IMR-90 (cell line): ENCODE measurements at regions not wholly inside any gene's neighbourhood (a gene's known extent, or its start where the extent isn't known, plus 50 kb on each side); places are given as distances from the start of the nearest gene placed in this dataset.

Source experiments
- ATAC-seq: fragments of 200-7000 bp; cut with Tn5 transposase; 2 replicates; pipeline ENCODE4 v1.9.1; 2020; ENCODE audit warnings: low read depth, mild to moderate bottlenecking, moderate library complexity
- BruUV-seq: library from RNA; stranded (reverse); fragments of 400-500 nt; replicated peaks from 2 replicates; lab custom pipeline; 2021; lab: Mats Ljungman, UMichigan
- CTCF ChIA-PET: fragments of 300-600 bp; formaldehyde crosslinking; extraction: SDS; loops from one replicate; lab custom pipeline; 2021; ENCODE audit warnings: antibody characterized with exemption; lab: Yijun Ruan, JAX
- POLR2A ChIA-PET: fragments of 300-600 bp; sonication (Branson Sonifier 250); formaldehyde crosslinking; loops from one replicate; lab custom pipeline; 2022; ENCODE audit warnings: antibody characterized with exemption; ENCODE audit not compliant: unreplicated experiment; lab: Charles Lee
- DNase-seq: peaks from one replicate; pipeline ENCODE4 v3.0.0; 2013
- H2AFZ ChIP-seq: replicated peaks from 2 replicates; pipeline ENCODE3; 2013; ENCODE audit warnings: low read length, mild to moderate bottlenecking; ENCODE audit not compliant: poor library complexity
- H2AK5ac ChIP-seq: 2 replicates; pipeline ENCODE4 v1.6.1; 2013; ENCODE audit warnings: low read depth, low read length, inconsistent platforms
- H2AK9ac ChIP-seq: replicated peaks from 2 replicates; pipeline ENCODE3; 2013; ENCODE audit warnings: mild to moderate bottlenecking, low read depth, low read length, moderate library complexity; ENCODE audit not compliant: poor library complexity
- H2BK120ac ChIP-seq: 2 replicates; pipeline ENCODE4 v1.6.1; 2013; ENCODE audit warnings: low read depth, low read length, inconsistent platforms
- H2BK15ac ChIP-seq: 3 replicates; pipeline ENCODE4 v1.6.1; 2013; ENCODE audit warnings: low read depth, low read length, inconsistent platforms
- H2BK20ac ChIP-seq: 2 replicates; pipeline ENCODE4 v1.6.1; 2013; ENCODE audit warnings: low read depth, mild to moderate bottlenecking, inconsistent platforms, low read length, moderate library complexity
- H2BK5ac ChIP-seq: 2 replicates; pipeline ENCODE4 v1.6.1; 2013; ENCODE audit warnings: mild to moderate bottlenecking, low read depth, low read length, inconsistent platforms; ENCODE audit not compliant: poor library complexity, severe bottlenecking
- H3K14ac ChIP-seq: replicated peaks from 2 replicates; pipeline ENCODE4 v1.6.1; 2013; ENCODE audit warnings: low read depth, low read length, inconsistent platforms
- H3K18ac ChIP-seq: 2 replicates; pipeline ENCODE4 v1.6.1; 2013; ENCODE audit warnings: low read depth, low read length, control low read depth
- H3K23ac ChIP-seq: 2 replicates; pipeline ENCODE4 v1.6.1; 2013; ENCODE audit warnings: low read depth, low read length, inconsistent platforms
- H3K27ac ChIP-seq: 2 replicates; pipeline ENCODE4 v1.5.1; 2013; ENCODE audit warnings: mild to moderate bottlenecking, control low read depth, low read length; ENCODE audit not compliant: insufficient read depth
- H3K27me3 ChIP-seq: 2 replicates; pipeline ENCODE4 v1.6.1; 2013; ENCODE audit warnings: low read length; ENCODE audit not compliant: control insufficient read depth, insufficient read depth
- H3K36me3 ChIP-seq: 2 replicates; pipeline ENCODE4 v1.6.1; 2013; ENCODE audit warnings: low read length, mixed read lengths; ENCODE audit not compliant: control insufficient read depth, insufficient read depth
- H3K4ac ChIP-seq: 2 replicates; pipeline ENCODE4 v1.6.1; 2013; ENCODE audit warnings: low read depth, low read length, inconsistent platforms
- H3K4me1 ChIP-seq: 2 replicates; pipeline ENCODE4 v1.6.1; 2013; ENCODE audit warnings: low read length, mixed read lengths; ENCODE audit not compliant: control insufficient read depth, insufficient read depth
- H3K4me2 ChIP-seq: 2 replicates; pipeline ENCODE4 v1.6.1; 2013; ENCODE audit warnings: low read depth, mild to moderate bottlenecking, control low read depth, low read length, moderate library complexity
- H3K4me3 ChIP-seq: 2 replicates; pipeline ENCODE4 v1.5.1; 2013; ENCODE audit warnings: low read depth, mild to moderate bottlenecking, control low read depth, low read length, moderate library complexity; ENCODE audit not compliant: insufficient read depth
- H3K56ac ChIP-seq: 2 replicates; pipeline ENCODE4 v1.6.1; 2013; ENCODE audit warnings: low read length, inconsistent platforms; ENCODE audit not compliant: insufficient read depth; ENCODE audit errors: extremely low read depth
- H3K79me1 ChIP-seq, 2 experiments: 2 replicates each; pipeline ENCODE4 v1.6.1; 2013; ENCODE audit warnings: low read length in 2 of 2, inconsistent platforms in 1 of 2, low read depth in 1 of 2
- H3K9ac ChIP-seq: 2 replicates; pipeline ENCODE4 v1.6.1; 2013; ENCODE audit warnings: low read depth, low read length, control low read depth
- H3K9me1 ChIP-seq: 2 replicates; pipeline ENCODE4 v1.6.1; 2013; ENCODE audit warnings: low read length, inconsistent platforms; ENCODE audit not compliant: insufficient read depth
- H3K9me3 ChIP-seq: 2 replicates; pipeline ENCODE4 v1.6.1; 2013; ENCODE audit warnings: low read length; ENCODE audit not compliant: control insufficient read depth, insufficient read depth
- H4K20me1 ChIP-seq: 2 replicates; pipeline ENCODE4 v1.6.1; 2013; ENCODE audit warnings: low read length, inconsistent platforms; ENCODE audit not compliant: insufficient read depth
- H4K5ac ChIP-seq: 2 replicates; pipeline ENCODE4 v1.6.1; 2013; ENCODE audit warnings: mild to moderate bottlenecking, low read depth, low read length, control low read depth
- H4K8ac ChIP-seq, 2 experiments: 2 replicates each; pipeline ENCODE4 v1.6.1; 2013; ENCODE audit warnings: low read depth in 2 of 2, low read length in 2 of 2, control low read depth in 1 of 2, inconsistent platforms in 1 of 2
- H4K91ac ChIP-seq: 2 replicates; pipeline ENCODE4 v1.6.1; 2013; ENCODE audit warnings: low read depth, low read length, inconsistent platforms; ENCODE audit not compliant: insufficient read depth
- CHD1 ChIP-seq: IDR thresholded peaks from 2 replicates; pipeline ENCODE4 v1.6.1; 2012; ENCODE audit warnings: low read depth, low read length, improper control_type of control experiment
- ELK1 ChIP-seq: fragments of 150-350 bp; IDR thresholded peaks from 2 replicates; pipeline ENCODE4 v1.6.1; 2016; ENCODE audit warnings: low read depth, mild to moderate bottlenecking, low read length, moderate library complexity, borderline replicate concordance
- WGBS, 2 experiments: methylation state at CpG; one replicate each; pipeline versions ENCODE4 v1.1.5 to v1.1.7; 2013; ENCODE audit warnings: missing lambda C conversion rate in 2 of 2; ENCODE audit not compliant: insufficient read length in 1 of 2; ENCODE audit errors: extremely low coverage in 2 of 2; 5-methylcytosine and 5-hydroxymethylcytosine counted together
- dilution Hi-C: fragments of 300-500 bp; cut with HindIII; formaldehyde crosslinking; loops from one replicate; pipeline ENCODE4 v1.14.3; 2018; ENCODE audit warnings: low sequenced_read_pairs; ENCODE audit not compliant: unreplicated experiment
- in situ Hi-C: fragments of 300-500 bp; cut with MboI; formaldehyde crosslinking; loops from 3 replicates; pipeline ENCODE4 v1.14.3; 2019; ENCODE audit warnings: low sequenced_read_pairs, inconsistent platforms, mixed read lengths
- intact Hi-C: fragments of 100-400 bp; cut with micrococcal nuclease; formaldehyde crosslinking; loops from 2 replicates; pipeline ENCODE4 v1.10.0; 2022

GRCh38 chr10:23877791-23878320 is 331.1 kb upstream of the KIAA1217 start:
- intact Hi-C loops, result no loop called here
- dilution Hi-C loops, result no loop called here
- no peak overlapping the region for H3K4me2 ChIP-seq
- H4K5ac ChIP-seq, result no peak overlapping the region
- ChIA-PET POLR2A (no interaction called here), CTCF (no interaction called here)
- DNase-seq (no peak), ATAC-seq (no peak)
- 38% methylated on average over 2 of the region's 10 CpGs; no CpG with 5 or more reads in 1 of the 2 experiments for WGBS, 2 experiments
- no peak overlapping the region for H3K14ac ChIP-seq
- no peak overlapping the region for H2AK5ac ChIP-seq
- H3K9me1 ChIP-seq, result no peaks in the 10 kb centered on the region
- peaks cover 7% of the 10 kb centered on the region for H3K9me3 ChIP-seq
- H3K4ac ChIP-seq, result no peak overlapping the region
- no peaks in the 10 kb centered on the region for H3K36me3 ChIP-seq
- H3K27me3 ChIP-seq, result no peaks in the 10 kb centered on the region
- H2BK5ac ChIP-seq, result no peak overlapping the region
- H2AFZ ChIP-seq, result no peak overlapping the region
- no peak overlapping the region for H3K27ac ChIP-seq
- no peak overlapping the region for H3K9ac ChIP-seq
- no peak overlapping the region for H3K23ac ChIP-seq
- H4K91ac ChIP-seq, result no peak overlapping the region
- no peak overlapping the region for H2AK9ac ChIP-seq
- no peaks in the 10 kb centered on the region for H4K20me1 ChIP-seq
- H4K8ac ChIP-seq, result no peak overlapping the region
- no TSS peak for BruUV-seq
- H2BK20ac ChIP-seq, result no peak overlapping the region
- no peak overlapping the region for H3K18ac ChIP-seq
- H2BK15ac ChIP-seq, result no peak overlapping the region
- no peak overlapping the region for H3K4me3 ChIP-seq
- no peaks in the 10 kb centered on the region for H3K79me1 ChIP-seq
- H3K56ac ChIP-seq, result no peak overlapping the region
- H3K4me1 ChIP-seq, result no peaks in the 10 kb centered on the region
- in situ Hi-C loops, result no loop called here
- no peak for TF ChIP-seq CHD1
- TF ChIP-seq ELK1, result no peak
- H2BK120ac ChIP-seq, result no peak overlapping the region
